Glomerular endothelial cell (primary cell): ENCODE measurements at regions not wholly inside any gene's neighbourhood (a gene's known extent, or its start where the extent isn't known, plus 50 kb on each side); places are given as distances from the start of the nearest gene placed in this dataset.
"Not testable (repeated sequence)": the region's sequence is repeated elsewhere in the genome, so short reads cannot be mapped to it uniquely, and the experiment has no call there.

Experiments
- DNase-seq: peaks from one replicate; pipeline ENCODE4 v3.0.0-alpha.2; 2011; ENCODE audit warnings: low read depth, low spot score; ENCODE audit errors: extremely low read depth

- DNase-seq, result no peak
Observed at GRCh38 chr10:57890691-57891090, 377.0 kb downstream of the IPMK start.

DNA sequence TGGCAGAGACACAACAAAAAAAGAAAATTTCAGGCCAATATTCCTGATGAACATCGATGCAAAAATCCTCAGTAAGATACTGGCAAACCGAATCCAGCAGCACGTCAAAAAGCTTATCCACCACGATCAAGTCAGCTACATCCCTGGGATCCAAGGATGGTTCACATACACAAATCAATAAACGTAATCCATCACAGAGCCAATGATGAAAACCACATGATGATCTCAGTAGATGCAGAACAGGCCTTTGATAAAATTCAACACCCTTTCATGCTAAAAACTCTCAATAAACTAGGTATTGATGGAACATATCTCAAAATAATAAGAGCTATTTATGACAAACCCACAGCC is 382.1 kb downstream of the IPMK start:
- not testable (repeated sequence) for DNase-seq

DNA sequence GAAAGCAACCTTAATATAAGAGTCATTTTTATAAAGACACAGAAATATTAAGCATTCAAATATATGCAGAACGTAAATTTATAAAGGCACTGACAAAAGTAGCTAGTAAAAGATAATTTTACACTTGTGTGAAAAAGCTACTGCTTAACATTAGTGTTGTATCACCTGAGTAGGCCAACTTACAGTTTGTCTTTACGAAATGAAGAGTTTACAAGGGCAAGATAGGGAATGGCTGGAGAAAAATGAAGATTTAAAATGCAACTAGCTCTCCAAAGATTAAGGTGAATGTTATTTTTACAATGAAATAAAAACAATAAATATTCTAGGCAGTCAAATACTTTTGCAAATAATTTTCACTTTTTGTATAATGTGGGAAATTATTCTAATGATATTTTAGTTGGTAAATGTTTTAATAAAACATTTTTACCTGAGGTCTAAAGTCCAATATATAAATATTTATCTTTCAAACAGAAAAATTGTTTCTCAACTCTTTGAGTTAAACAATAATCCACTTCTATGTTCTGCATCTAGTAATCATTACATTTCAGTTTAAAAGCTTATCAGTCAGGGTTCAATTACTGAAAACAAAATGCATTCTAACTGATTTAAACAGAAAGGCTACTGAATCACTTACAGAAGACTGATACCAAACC is 382.6 kb downstream of the IPMK start:
- DNase-seq, result no peak

GRCh38 chr10:57884407-57884806 is 383.3 kb downstream of the IPMK start:
- DNase-seq, result no peak

GRCh38 chr10:57880446-57881227 is 387.1 kb downstream of the IPMK start:
- DNase-seq, result no peak

GRCh38 chr10:57874810-57875209 is 392.9 kb downstream of the IPMK start:
- DNase-seq, result no peak

DNA sequence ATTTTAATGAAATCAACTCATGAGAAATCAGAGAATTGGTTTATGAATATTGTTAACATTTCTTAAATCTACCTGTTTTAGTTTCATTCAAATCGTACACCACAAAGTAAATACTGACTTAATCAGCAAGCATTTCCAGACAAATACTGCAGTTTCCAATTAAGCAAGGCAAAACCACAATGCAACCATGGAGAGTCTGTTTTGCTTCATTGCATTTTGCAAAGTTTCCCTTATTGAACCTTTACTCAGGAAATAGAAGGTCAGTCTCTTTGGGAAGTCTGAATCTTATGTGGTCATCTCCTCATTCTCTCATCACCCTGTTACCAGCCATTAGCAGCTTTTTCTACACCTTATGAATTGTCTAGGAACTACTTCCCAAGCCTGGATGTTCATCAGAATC is 400.5 kb downstream of the IPMK start:
- no peak for DNase-seq

DNA sequence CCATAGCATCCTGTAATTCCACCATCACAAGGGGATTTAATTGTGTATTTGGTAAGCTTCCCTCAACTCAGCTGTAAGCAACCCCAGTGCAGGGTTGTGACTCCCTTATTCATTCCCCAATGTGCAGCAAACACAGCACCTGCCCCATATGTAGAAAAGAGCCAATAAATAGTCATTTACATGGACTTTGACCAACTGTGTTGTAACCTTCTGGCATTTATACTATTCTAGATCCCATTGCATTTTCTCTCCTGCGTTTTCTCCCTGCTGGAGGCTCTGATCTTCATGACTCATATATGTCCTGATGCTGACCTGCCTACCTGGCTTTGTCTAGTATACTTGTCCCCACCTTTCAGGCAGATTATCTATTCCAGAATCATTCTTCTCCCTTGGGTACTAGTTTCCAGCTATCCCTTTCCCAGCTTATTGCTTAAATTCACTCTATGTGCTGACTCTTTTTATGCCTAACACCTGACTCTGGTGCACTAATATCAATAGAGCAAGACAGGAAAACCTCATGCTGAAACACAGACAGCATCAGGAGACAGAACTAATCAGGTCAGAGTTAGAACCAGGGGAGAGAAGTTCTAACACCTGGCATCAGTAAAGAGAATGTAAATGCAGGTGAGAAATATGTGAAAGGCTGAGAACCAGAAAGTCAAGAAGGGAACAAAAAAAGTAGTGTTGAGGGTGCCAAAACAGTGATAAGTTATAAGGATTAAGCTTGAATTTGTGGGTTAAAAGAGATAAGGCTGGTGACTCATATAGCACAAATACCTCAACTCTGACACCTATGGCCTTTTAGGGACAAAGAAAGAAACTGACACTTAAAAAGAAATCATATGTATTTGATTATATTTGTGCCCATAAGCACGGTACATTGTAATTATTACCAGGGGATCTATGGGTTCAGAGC is 402.7 kb downstream of the IPMK start:
- no peak for DNase-seq

DNA sequence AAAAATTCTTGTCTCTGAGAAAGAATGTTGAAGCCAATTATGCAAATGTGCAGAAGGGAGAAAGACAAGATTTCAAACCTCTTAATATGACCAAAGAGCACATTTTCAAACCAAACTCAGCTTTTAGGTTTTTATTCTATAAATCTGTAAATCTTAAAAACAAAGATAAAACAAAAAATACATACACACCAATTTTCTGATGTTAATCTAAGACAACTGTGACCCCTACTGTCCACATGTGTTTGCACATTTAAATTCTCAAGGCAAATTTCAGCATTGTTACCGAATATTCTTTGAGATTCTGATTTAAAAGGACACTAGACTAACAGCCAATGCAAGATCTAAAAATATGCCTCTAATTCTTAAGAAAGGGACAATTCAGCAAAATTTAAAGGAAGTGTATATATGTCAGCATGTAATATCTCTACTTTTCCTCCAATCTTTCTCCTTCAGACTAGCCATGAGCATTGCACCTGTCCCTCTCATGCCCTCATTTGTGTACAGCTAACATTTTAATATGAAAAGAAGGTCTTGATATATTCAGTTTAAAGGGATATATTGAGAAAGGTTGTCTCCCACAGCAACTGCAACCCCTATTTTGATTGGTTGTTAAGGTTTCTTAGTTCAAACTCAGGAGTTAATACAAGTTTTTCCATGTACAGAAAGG is 417.9 kb downstream of the IPMK start:
- no peak for DNase-seq

GRCh38 chr10:57846307-57847065 is 421.2 kb downstream of the IPMK start:
- no peak for DNase-seq

DNA sequence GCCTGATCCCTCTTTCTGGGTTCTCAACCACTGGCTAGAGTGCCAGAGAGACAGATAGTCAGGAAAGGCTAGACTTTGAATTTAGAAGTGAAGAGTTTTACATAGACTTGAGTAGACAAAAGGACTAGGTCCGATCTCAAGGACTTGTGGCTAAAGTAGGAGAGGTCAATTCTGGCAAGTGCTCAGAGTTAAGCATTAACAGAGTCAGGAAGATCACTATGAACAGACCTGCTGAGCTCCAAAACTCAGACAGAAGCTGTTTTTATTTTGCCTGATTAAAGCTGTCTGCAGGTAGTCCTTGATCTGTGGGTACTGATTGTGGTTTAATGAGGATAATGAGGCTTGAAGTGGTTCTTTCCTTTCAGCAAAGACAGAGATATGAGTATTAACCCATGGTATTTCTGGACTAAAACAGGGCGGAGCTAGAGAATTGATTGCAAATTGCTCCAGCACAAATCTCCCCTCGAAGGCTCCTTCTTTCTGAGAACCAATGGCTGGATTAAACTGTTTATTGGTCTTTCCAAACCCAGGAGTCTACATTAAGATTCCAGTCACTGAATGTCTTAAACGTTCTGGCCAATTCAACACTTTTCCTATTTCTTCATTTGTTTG is 423.2 kb downstream of the IPMK start:
- DNase-seq, result no peak

GRCh38 chr10:57830877-57831560 is 436.7 kb downstream of the IPMK start:
- no peak for DNase-seq

- DNase-seq, result no peak
Observed at GRCh38 chr10:57825015-57825414, 442.7 kb downstream of the IPMK start.

- DNase-seq, result no peak
Observed at GRCh38 chr10:57823398-57823797, 444.3 kb downstream of the IPMK start.

DNA sequence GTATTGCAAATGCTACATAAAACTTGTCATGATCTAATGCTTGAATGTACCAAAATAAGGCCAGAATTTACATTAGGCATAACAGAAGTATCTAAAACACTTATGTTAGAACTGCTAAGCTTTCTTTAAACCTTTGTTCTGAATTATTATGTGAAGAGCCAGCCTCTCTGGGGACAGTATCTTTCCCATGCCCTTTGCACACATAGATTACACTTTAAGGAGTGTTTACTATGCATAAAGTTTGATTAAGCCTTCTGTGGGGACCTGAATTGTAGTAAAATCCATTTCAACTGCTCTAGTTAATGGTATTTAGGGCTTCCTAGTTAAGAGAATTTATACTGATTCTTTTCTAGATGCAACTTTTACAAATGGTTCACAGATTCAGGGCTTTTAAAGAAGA is 444.7 kb downstream of the IPMK start:
- DNase-seq, result no peak

GRCh38 chr10:57818522-57818921 is 449.2 kb downstream of the IPMK start:
- no peak for DNase-seq

DNA sequence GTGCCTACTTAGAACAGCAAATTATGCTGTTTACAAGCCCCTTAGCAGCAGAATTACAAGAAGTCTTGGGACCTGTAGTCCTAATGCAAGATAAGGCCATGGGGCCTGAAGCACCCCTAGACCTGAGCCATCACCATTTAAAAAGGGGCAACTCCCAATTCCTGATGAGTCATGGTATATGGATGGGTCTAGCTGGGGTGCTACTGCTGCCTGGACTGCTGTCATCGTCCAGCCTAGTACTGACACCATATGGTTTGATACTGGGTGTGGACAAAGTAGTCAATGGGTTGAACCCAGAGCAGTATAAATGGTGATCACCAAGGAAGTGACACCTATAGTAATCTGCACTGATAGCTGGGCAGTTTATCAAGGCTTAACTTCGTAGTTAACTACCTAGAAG is 450.0 kb downstream of the IPMK start:
- DNase-seq, result no peak

- DNase-seq, result no peak
Observed at GRCh38 chr10:57815949-57816348, 451.7 kb downstream of the IPMK start.

- no peak for DNase-seq
Observed at GRCh38 chr10:57809961-57810360, 457.7 kb downstream of the IPMK start.
